GM12878 (cell line): ENCODE measurements at regions not wholly inside any gene's neighbourhood (a gene's known extent, or its start where the extent isn't known, plus 50 kb on each side); places are given as distances from the start of the nearest gene placed in this dataset.

Source experiments
- ATAC-seq: fragments of 200-7000 bp; cut with Tn5 transposase; 3 replicates; pipeline ENCODE4 v1.9.1; 2020; ENCODE audit warnings: mild to moderate bottlenecking, moderate library complexity
- BruUV-seq: library from RNA; stranded (reverse); fragments of 400-500 nt; replicated peaks from 2 replicates; lab custom pipeline; 2021; lab: Mats Ljungman, UMichigan
- CTCF ChIA-PET: fragments of 300-600 bp; sonication (Branson Sonifier 250); formaldehyde crosslinking; extraction: SDS; loops from one replicate; lab custom pipeline; 2021; ENCODE audit warnings: inconsistent platforms; lab: Yijun Ruan, JAX
- POLR2A ChIA-PET: fragments of 350-600 bp; formaldehyde crosslinking; extraction: SDS; loops from one replicate; lab custom pipeline; 2021; ENCODE audit warnings: inconsistent platforms; lab: Charles Lee
- RAD21 ChIA-PET: fragments of 300-600 bp; sonication (Branson Sonifier 250); formaldehyde crosslinking; loops from one replicate; lab custom pipeline; 2023; ENCODE audit warnings: antibody characterized with exemption; ENCODE audit not compliant: unreplicated experiment; lab: Charles Lee
- SMC1A ChIA-PET: fragments of 300-600 bp; sonication (Branson Sonifier 250); formaldehyde crosslinking; loops from one replicate; lab custom pipeline; 2023; ENCODE audit not compliant: unreplicated experiment, uncharacterized antibody; lab: Charles Lee
- DNase-seq: peaks from one replicate; pipeline ENCODE4 v3.0.0-alpha.2; 2011; ENCODE audit warnings: low read depth, low spot score
- FAIRE-seq: peaks from 3 replicates; lab custom pipeline; 2011; peaks lifted over from hg19 to GRCh38; lab: Jason Lieb, UNC
- H2AFZ ChIP-seq: 2 replicates; pipeline ENCODE4 v1.6.0; 2011; ENCODE audit warnings: low read depth, low read length, control low read depth; ENCODE audit not compliant: control insufficient read depth
- H3K27ac ChIP-seq: 2 replicates; pipeline ENCODE4 v1.5.1; 2011; ENCODE audit warnings: control low read depth; ENCODE audit not compliant: control insufficient read depth, insufficient read depth
- H3K27me3 ChIP-seq, 2 experiments: replicated peaks in 1 of 2; 2 replicates each; pipeline versions ENCODE4 v1.6.0 to v1.6.1; 2011; ENCODE audit warnings: low read length in 1 of 2; ENCODE audit not compliant: control insufficient read depth in 2 of 2, insufficient read depth in 2 of 2
- H3K36me3 ChIP-seq, 2 experiments: 2 replicates each; pipeline ENCODE4 v1.5.1; 2011; ENCODE audit warnings: low read length in 1 of 2; ENCODE audit not compliant: control insufficient read depth in 2 of 2, insufficient read depth in 2 of 2
- H3K4me1 ChIP-seq: 2 replicates; pipeline ENCODE4 v1.6.1; 2011; ENCODE audit warnings: mild to moderate bottlenecking, low read length, moderate library complexity, mixed read lengths; ENCODE audit not compliant: control insufficient read depth, insufficient read depth
- H3K4me2 ChIP-seq: 2 replicates; pipeline ENCODE4 v1.6.0; 2011; ENCODE audit warnings: control low read depth; ENCODE audit not compliant: control insufficient read depth, insufficient read depth
- H3K4me3 ChIP-seq: fragments of 200-600 bp; sonication (generic); 2 replicates; pipeline ENCODE4 v1.5.1; 2016
- H3K79me2 ChIP-seq: 2 replicates; pipeline ENCODE4 v1.6.0; 2011; ENCODE audit warnings: low read length; ENCODE audit not compliant: control insufficient read depth, insufficient read depth
- H3K9ac ChIP-seq: 2 replicates; pipeline ENCODE4 v1.8.0; 2011; ENCODE audit warnings: low read length, control low read depth, mixed read lengths; ENCODE audit not compliant: control insufficient read depth, insufficient read depth
- H3K9me3 ChIP-seq: replicated peaks from 3 replicates; pipeline ENCODE4 v1.5.1; 2011; ENCODE audit warnings: mild to moderate bottlenecking, low read length; ENCODE audit not compliant: control insufficient read depth, insufficient read depth
- H4K20me1 ChIP-seq: 2 replicates; pipeline ENCODE4 v1.6.0; 2011; ENCODE audit not compliant: control insufficient read depth, insufficient read depth
- BACH1 ChIP-seq: fragments of 450-650 bp; IDR thresholded peaks from 2 replicates; pipeline ENCODE4 v1.6.1; 2017; ENCODE audit warnings: mild to moderate bottlenecking, borderline replicate concordance
- CBFB ChIP-seq: IDR thresholded peaks from 2 replicates; pipeline ENCODE4 v1.6.1; 2016; ENCODE audit warnings: antibody characterized with exemption, low read depth
- DPF2 ChIP-seq: fragments of 450-650 bp; IDR thresholded peaks from 2 replicates; pipeline ENCODE4 v1.6.1; 2017; ENCODE audit warnings: mild to moderate bottlenecking
- IKZF2 ChIP-seq, 2 experiments: fragments of 450-650 bp; IDR thresholded peaks; 2 replicates each; pipeline ENCODE4 v1.6.1; 2017; ENCODE audit warnings: mild to moderate bottlenecking in 2 of 2, moderate library complexity in 2 of 2
- LARP7 ChIP-seq: fragments of 450-650 bp; IDR thresholded peaks from 2 replicates; pipeline ENCODE4 v1.6.1; 2017; ENCODE audit warnings: mild to moderate bottlenecking
- MEF2A ChIP-seq: IDR thresholded peaks from 2 replicates; pipeline ENCODE4 v1.6.1; 2011; ENCODE audit warnings: low read depth, mild to moderate bottlenecking, low read length, moderate library complexity; ENCODE audit not compliant: insufficient read depth
- PBX3 ChIP-seq: IDR thresholded peaks from 2 replicates; pipeline ENCODE4 v1.6.1; 2011; ENCODE audit warnings: mild to moderate bottlenecking, low read depth, low read length, moderate library complexity; ENCODE audit not compliant: insufficient replicate concordance
- POLR2A ChIP-seq: IDR thresholded peaks from 2 replicates; pipeline ENCODE4 v1.6.1; 2011; ENCODE audit warnings: low read depth, mild to moderate bottlenecking, low read length
- RFX5 ChIP-seq: IDR thresholded peaks from 2 replicates; pipeline ENCODE4 v1.6.1; 2011; ENCODE audit warnings: low read depth, low read length, improper control_type of control experiment
- SP1 ChIP-seq: IDR thresholded peaks from one replicate; pipeline ENCODE4 v1.6.1; 2011; ENCODE audit warnings: low read depth, low read length
- SRF ChIP-seq, 2 experiments: IDR thresholded peaks; 2 replicates each; pipeline ENCODE4 v1.6.1; 2011; ENCODE audit warnings: low read depth in 2 of 2, low read length in 2 of 2, mild to moderate bottlenecking in 1 of 2, moderate library complexity in 1 of 2
- ZNF622 ChIP-seq: fragments of 450-650 bp; IDR thresholded peaks from 2 replicates; pipeline ENCODE4 v1.6.1; 2017; ENCODE audit warnings: mild to moderate bottlenecking, inconsistent platforms
- WGBS: methylation state at CpG from one replicate; pipeline ENCODE4 v1.1.6; 2016; ENCODE audit warnings: low lambda C conversion rate; ENCODE audit not compliant: insufficient replicate concordance, insufficient coverage; ENCODE audit errors: missing lambda C conversion rate; 5-methylcytosine and 5-hydroxymethylcytosine counted together
- in situ Hi-C: fragments of 300-500 bp; cut with MboI; formaldehyde crosslinking; loops from 9 replicates; pipeline ENCODE4 v1.14.3; 2018; ENCODE audit warnings: mixed read lengths
- intact Hi-C: fragments of 100-400 bp; cut with micrococcal nuclease; formaldehyde crosslinking; loops from one replicate; pipeline ENCODE4 v1.14.2; 2022; ENCODE audit not compliant: unreplicated experiment
- TF ChIP-seq, protein P1 (sequence below): fragments of 450-650 bp; formaldehyde crosslinking; IDR thresholded peaks from 2 replicates; pipeline ENCODE4 v1.4.0; 2020; ENCODE audit warnings: mild to moderate bottlenecking, moderate library complexity

DNA sequence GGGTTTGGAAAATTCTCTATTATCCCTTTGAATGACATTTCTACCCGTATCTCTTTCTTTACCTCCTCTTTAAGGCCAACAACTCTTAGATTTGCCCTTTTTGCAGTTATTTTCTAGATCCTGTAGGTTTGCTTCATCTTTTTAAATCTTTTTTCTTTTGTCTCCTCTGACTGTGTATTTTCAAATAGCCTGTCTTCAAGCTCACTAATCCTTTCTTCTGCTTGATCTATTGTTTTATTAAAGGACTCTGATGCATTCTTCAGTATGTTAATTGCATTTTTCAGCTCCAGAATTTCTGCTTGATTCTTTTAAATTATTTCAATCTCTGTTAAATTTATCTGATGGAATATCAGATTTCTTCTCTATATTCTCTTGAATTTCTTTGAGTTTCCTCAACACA is 324.3 kb downstream of the PLA2G4A start:
- Histone ChIP-seq H3K9ac (no peak overlapping the region), H3K4me2 (no peak overlapping the region), H3K27me3 (no peaks in the 10 kb centered on the region), H3K9me3 (no peaks in the 10 kb centered on the region), H2AFZ (no peak overlapping the region), H3K4me3 (no peak overlapping the region), H3K36me3 (no peaks in the 10 kb centered on the region), H3K79me2 (no peaks in the 10 kb centered on the region), H3K27ac (no peak overlapping the region), H4K20me1 (no peaks in the 10 kb centered on the region), H3K4me1 (no peaks in the 10 kb centered on the region)
- BruUV-seq, result no TSS peak
- WGBS, result 48% methylated on average over 1 of the region's 1 CpG
- ChIA-PET RAD21 (no interaction called here), SMC1A (no interaction called here), POLR2A (no interaction called here), CTCF (no interaction called here)
- TF ChIP-seq ZNF622, result no peak
- TF ChIP-seq POLR2A, result no peak
- no peak for TF ChIP-seq RFX5
- TF ChIP-seq SP1, result no peak
- no peak for TF ChIP-seq SRF (IDR thresholded peaks at IDR 0.05; ENCODE audit: low read depth in 2 of 2, low read length in 2 of 2)
- in situ Hi-C loops, result no loop called here
- FAIRE-seq, result no peak
- intact Hi-C loops, result no loop called here
- no peak for DNase-seq
- no peak for ATAC-seq

DNA sequence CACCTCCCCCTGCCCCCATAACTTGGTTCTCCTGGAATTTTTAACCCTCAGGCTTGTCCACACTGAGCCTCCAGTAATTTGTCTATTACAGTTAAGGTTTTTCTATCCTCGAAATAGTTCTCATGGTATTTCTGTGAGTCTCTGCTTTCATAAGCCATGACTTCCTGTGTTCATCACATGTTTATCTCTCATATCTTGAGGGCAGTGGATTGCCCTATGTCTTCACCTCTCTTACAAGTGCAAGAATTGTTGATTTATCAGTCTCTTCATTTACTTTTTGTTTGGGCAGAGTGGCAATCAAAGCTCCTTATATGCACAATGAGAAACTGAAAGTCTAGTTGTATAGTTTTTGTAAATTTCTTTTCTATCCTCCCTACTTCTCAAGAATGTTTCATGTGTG is 328.4 kb downstream of the PLA2G4A start:
- FAIRE-seq (no peak), DNase-seq (no peak), ATAC-seq (no peak)
- Histone ChIP-seq H3K4me2 (no peak overlapping the region), H3K9ac (no peak overlapping the region), H3K27ac (no peak overlapping the region), H2AFZ (no peak overlapping the region), H3K4me1 (no peaks in the 10 kb centered on the region), H3K79me2 (no peaks in the 10 kb centered on the region), H3K27me3 (no peaks in the 10 kb centered on the region), H3K9me3 (no peaks in the 10 kb centered on the region), H3K4me3 (no peak overlapping the region), H4K20me1 (no peaks in the 10 kb centered on the region), H3K36me3 (no peaks in the 10 kb centered on the region)
- TF ChIP-seq, protein P1, sequence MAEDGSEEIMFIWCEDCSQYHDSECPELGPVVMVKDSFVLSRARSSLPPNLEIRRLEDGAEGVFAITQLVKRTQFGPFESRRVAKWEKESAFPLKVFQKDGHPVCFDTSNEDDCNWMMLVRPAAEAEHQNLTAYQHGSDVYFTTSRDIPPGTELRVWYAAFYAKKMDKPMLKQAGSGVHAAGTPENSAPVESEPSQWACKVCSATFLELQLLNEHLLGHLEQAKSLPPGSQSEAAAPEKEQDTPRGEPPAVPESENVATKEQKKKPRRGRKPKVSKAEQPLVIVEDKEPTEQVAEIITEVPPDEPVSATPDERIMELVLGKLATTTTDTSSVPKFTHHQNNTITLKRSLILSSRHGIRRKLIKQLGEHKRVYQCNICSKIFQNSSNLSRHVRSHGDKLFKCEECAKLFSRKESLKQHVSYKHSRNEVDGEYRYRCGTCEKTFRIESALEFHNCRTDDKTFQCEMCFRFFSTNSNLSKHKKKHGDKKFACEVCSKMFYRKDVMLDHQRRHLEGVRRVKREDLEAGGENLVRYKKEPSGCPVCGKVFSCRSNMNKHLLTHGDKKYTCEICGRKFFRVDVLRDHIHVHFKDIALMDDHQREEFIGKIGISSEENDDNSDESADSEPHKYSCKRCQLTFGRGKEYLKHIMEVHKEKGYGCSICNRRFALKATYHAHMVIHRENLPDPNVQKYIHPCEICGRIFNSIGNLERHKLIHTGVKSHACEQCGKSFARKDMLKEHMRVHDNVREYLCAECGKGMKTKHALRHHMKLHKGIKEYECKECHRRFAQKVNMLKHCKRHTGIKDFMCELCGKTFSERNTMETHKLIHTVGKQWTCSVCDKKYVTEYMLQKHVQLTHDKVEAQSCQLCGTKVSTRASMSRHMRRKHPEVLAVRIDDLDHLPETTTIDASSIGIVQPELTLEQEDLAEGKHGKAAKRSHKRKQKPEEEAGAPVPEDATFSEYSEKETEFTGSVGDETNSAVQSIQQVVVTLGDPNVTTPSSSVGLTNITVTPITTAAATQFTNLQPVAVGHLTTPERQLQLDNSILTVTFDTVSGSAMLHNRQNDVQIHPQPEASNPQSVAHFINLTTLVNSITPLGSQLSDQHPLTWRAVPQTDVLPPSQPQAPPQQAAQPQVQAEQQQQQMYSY (CRISPR knock-in tag), result no peak
- no peak for TF ChIP-seq CBFB
- TF ChIP-seq LARP7, result no peak
- no peak for TF ChIP-seq PBX3
- TF ChIP-seq BACH1, result no peak
- no peak for TF ChIP-seq IKZF2 (IDR thresholded peaks at IDR 0.05)
- no peak for TF ChIP-seq MEF2A
- TF ChIP-seq DPF2, result no peak
- POLR2A ChIA-PET, result no interaction called here
- SMC1A ChIA-PET, result interaction anchor here (1.4 kb wide), 1 partner anchor 9 kb away, joined by 3 read pairs; no protein-coding TSS in a partner anchor
- in situ Hi-C loops (no loop called here), intact Hi-C loops (no loop called here)
- BruUV-seq, result no TSS peak
- WGBS, result 41% methylated on average over 1 of the region's 1 CpG
- CTCF ChIA-PET, result no interaction called here
- RAD21 ChIA-PET, result no interaction called here
